Omental fat pad (tissue), 3 donors: ENCODE measurements at regions not wholly inside any gene's neighbourhood (a gene's known extent, or its start where the extent isn't known, plus 50 kb on each side); places are given as distances from the start of the nearest gene placed in this dataset.

ENCODE experiments used
- ATAC-seq: fragments of 150-250 bp; one replicate; pipeline ENCODE4 v1.9.1; 2016; ENCODE audit warnings: mild to moderate bottlenecking, moderate library complexity; ENCODE audit not compliant: low FRiP score
- DNase-seq: peaks from one replicate; pipeline ENCODE4 v3.0.0-alpha.2; 2019; ENCODE audit warnings: low spot score
- CTCF ChIP-seq, 3 donors: fragments of 450-650 bp; IDR thresholded peaks; one replicate each; pipeline ENCODE4 v1.5.1; 2016 to 2017; ENCODE audit warnings: antibody characterized with exemption in 3 of 3, mild to moderate bottlenecking in 3 of 3, moderate library complexity in 2 of 3

- no peak for TF ChIP-seq CTCF (IDR thresholded peaks at IDR 0.05)
- ATAC-seq = no peak
These were observed 132.9 kb upstream of the SSTR1 start for GRCh38 chr14:38074754-38075153.

GRCh38 chr14:38078393-38078792 is 129.3 kb upstream of the SSTR1 start:
- no peak for TF ChIP-seq CTCF (IDR thresholded peaks at IDR 0.05)
- DNase-seq (no peak), ATAC-seq (no peak)

More at GRCh38 chr14:38074754-38075153, 132.9 kb upstream of the SSTR1 start:
- DNase-seq = no peak

- ATAC-seq (no peak), DNase-seq (no peak)
- TF ChIP-seq CTCF (IDR thresholded peaks at IDR 0.05) = no peak
These were observed 128.4 kb upstream of the SSTR1 start for GRCh38 chr14:38079268-38079667.

- TF ChIP-seq CTCF (IDR thresholded peaks at IDR 0.05) = no peak
- DNase-seq = no peak
- no peak for ATAC-seq
These were observed 127.8 kb upstream of the SSTR1 start for GRCh38 chr14:38079886-38080285.

- DNase-seq = no peak
- ATAC-seq = no peak
- no peak for TF ChIP-seq CTCF (IDR thresholded peaks at IDR 0.05)
These were observed 127.0 kb upstream of the SSTR1 start for GRCh38 chr14:38080696-38081095.

GRCh38 chr14:38083039-38083438 is 124.7 kb upstream of the SSTR1 start:
- DNase-seq = no peak
- no peak for ATAC-seq
- TF ChIP-seq CTCF (IDR thresholded peaks at IDR 0.05) = no peak

GRCh38 chr14:38089123-38089522 is 118.6 kb upstream of the SSTR1 start:
- no peak for TF ChIP-seq CTCF (IDR thresholded peaks at IDR 0.05)
- ATAC-seq (no peak), DNase-seq (no peak)
